IMR-90 (cell line): ENCODE measurements at regions not wholly inside any gene's neighbourhood (a gene's known extent, or its start where the extent isn't known, plus 50 kb on each side); places are given as distances from the start of the nearest gene placed in this dataset.

Source experiments
- ATAC-seq: fragments of 200-7000 bp; cut with Tn5 transposase; 2 replicates; pipeline ENCODE4 v1.9.1; 2020; ENCODE audit warnings: low read depth, mild to moderate bottlenecking, moderate library complexity
- BruUV-seq: library from RNA; stranded (reverse); fragments of 400-500 nt; replicated peaks from 2 replicates; lab custom pipeline; 2021; lab: Mats Ljungman, UMichigan
- CTCF ChIA-PET: fragments of 300-600 bp; formaldehyde crosslinking; extraction: SDS; loops from one replicate; lab custom pipeline; 2021; ENCODE audit warnings: antibody characterized with exemption; lab: Yijun Ruan, JAX
- POLR2A ChIA-PET: fragments of 300-600 bp; sonication (Branson Sonifier 250); formaldehyde crosslinking; loops from one replicate; lab custom pipeline; 2022; ENCODE audit warnings: antibody characterized with exemption; ENCODE audit not compliant: unreplicated experiment; lab: Charles Lee
- DNase-seq: peaks from one replicate; pipeline ENCODE4 v3.0.0; 2013
- H2AFZ ChIP-seq: replicated peaks from 2 replicates; pipeline ENCODE3; 2013; ENCODE audit warnings: low read length, mild to moderate bottlenecking; ENCODE audit not compliant: poor library complexity
- H2AK5ac ChIP-seq: 2 replicates; pipeline ENCODE4 v1.6.1; 2013; ENCODE audit warnings: low read depth, low read length, inconsistent platforms
- H2AK9ac ChIP-seq: replicated peaks from 2 replicates; pipeline ENCODE3; 2013; ENCODE audit warnings: mild to moderate bottlenecking, low read depth, low read length, moderate library complexity; ENCODE audit not compliant: poor library complexity
- H2BK120ac ChIP-seq: 2 replicates; pipeline ENCODE4 v1.6.1; 2013; ENCODE audit warnings: low read depth, low read length, inconsistent platforms
- H2BK15ac ChIP-seq: 3 replicates; pipeline ENCODE4 v1.6.1; 2013; ENCODE audit warnings: low read depth, low read length, inconsistent platforms
- H2BK20ac ChIP-seq: 2 replicates; pipeline ENCODE4 v1.6.1; 2013; ENCODE audit warnings: low read depth, mild to moderate bottlenecking, inconsistent platforms, low read length, moderate library complexity
- H2BK5ac ChIP-seq: 2 replicates; pipeline ENCODE4 v1.6.1; 2013; ENCODE audit warnings: mild to moderate bottlenecking, low read depth, low read length, inconsistent platforms; ENCODE audit not compliant: poor library complexity, severe bottlenecking
- H3K14ac ChIP-seq: replicated peaks from 2 replicates; pipeline ENCODE4 v1.6.1; 2013; ENCODE audit warnings: low read depth, low read length, inconsistent platforms
- H3K18ac ChIP-seq: 2 replicates; pipeline ENCODE4 v1.6.1; 2013; ENCODE audit warnings: low read depth, low read length, control low read depth
- H3K23ac ChIP-seq: 2 replicates; pipeline ENCODE4 v1.6.1; 2013; ENCODE audit warnings: low read depth, low read length, inconsistent platforms
- H3K27ac ChIP-seq: 2 replicates; pipeline ENCODE4 v1.5.1; 2013; ENCODE audit warnings: mild to moderate bottlenecking, control low read depth, low read length; ENCODE audit not compliant: insufficient read depth
- H3K27me3 ChIP-seq: 2 replicates; pipeline ENCODE4 v1.6.1; 2013; ENCODE audit warnings: low read length; ENCODE audit not compliant: control insufficient read depth, insufficient read depth
- H3K36me3 ChIP-seq: 2 replicates; pipeline ENCODE4 v1.6.1; 2013; ENCODE audit warnings: low read length, mixed read lengths; ENCODE audit not compliant: control insufficient read depth, insufficient read depth
- H3K4ac ChIP-seq: 2 replicates; pipeline ENCODE4 v1.6.1; 2013; ENCODE audit warnings: low read depth, low read length, inconsistent platforms
- H3K4me1 ChIP-seq: 2 replicates; pipeline ENCODE4 v1.6.1; 2013; ENCODE audit warnings: low read length, mixed read lengths; ENCODE audit not compliant: control insufficient read depth, insufficient read depth
- H3K4me2 ChIP-seq: 2 replicates; pipeline ENCODE4 v1.6.1; 2013; ENCODE audit warnings: low read depth, mild to moderate bottlenecking, control low read depth, low read length, moderate library complexity
- H3K4me3 ChIP-seq: 2 replicates; pipeline ENCODE4 v1.5.1; 2013; ENCODE audit warnings: low read depth, mild to moderate bottlenecking, control low read depth, low read length, moderate library complexity; ENCODE audit not compliant: insufficient read depth
- H3K56ac ChIP-seq: 2 replicates; pipeline ENCODE4 v1.6.1; 2013; ENCODE audit warnings: low read length, inconsistent platforms; ENCODE audit not compliant: insufficient read depth; ENCODE audit errors: extremely low read depth
- H3K79me1 ChIP-seq, 2 experiments: 2 replicates each; pipeline ENCODE4 v1.6.1; 2013; ENCODE audit warnings: low read length in 2 of 2, inconsistent platforms in 1 of 2, low read depth in 1 of 2
- H3K9ac ChIP-seq: 2 replicates; pipeline ENCODE4 v1.6.1; 2013; ENCODE audit warnings: low read depth, low read length, control low read depth
- H3K9me1 ChIP-seq: 2 replicates; pipeline ENCODE4 v1.6.1; 2013; ENCODE audit warnings: low read length, inconsistent platforms; ENCODE audit not compliant: insufficient read depth
- H3K9me3 ChIP-seq: 2 replicates; pipeline ENCODE4 v1.6.1; 2013; ENCODE audit warnings: low read length; ENCODE audit not compliant: control insufficient read depth, insufficient read depth
- H4K20me1 ChIP-seq: 2 replicates; pipeline ENCODE4 v1.6.1; 2013; ENCODE audit warnings: low read length, inconsistent platforms; ENCODE audit not compliant: insufficient read depth
- H4K5ac ChIP-seq: 2 replicates; pipeline ENCODE4 v1.6.1; 2013; ENCODE audit warnings: mild to moderate bottlenecking, low read depth, low read length, control low read depth
- H4K8ac ChIP-seq, 2 experiments: 2 replicates each; pipeline ENCODE4 v1.6.1; 2013; ENCODE audit warnings: low read depth in 2 of 2, low read length in 2 of 2, control low read depth in 1 of 2, inconsistent platforms in 1 of 2
- H4K91ac ChIP-seq: 2 replicates; pipeline ENCODE4 v1.6.1; 2013; ENCODE audit warnings: low read depth, low read length, inconsistent platforms; ENCODE audit not compliant: insufficient read depth
- BHLHE40 ChIP-seq: fragments of 150-350 bp; IDR thresholded peaks from 2 replicates; pipeline ENCODE4 v1.6.1; 2016; ENCODE audit warnings: mild to moderate bottlenecking, low read depth, low read length
- CEBPB ChIP-seq: IDR thresholded peaks from 2 replicates; pipeline ENCODE4 v1.6.1; 2012; ENCODE audit warnings: low read depth, low read length, improper control_type of control experiment
- CHD1 ChIP-seq: IDR thresholded peaks from 2 replicates; pipeline ENCODE4 v1.6.1; 2012; ENCODE audit warnings: low read depth, low read length, improper control_type of control experiment
- ELK1 ChIP-seq: fragments of 150-350 bp; IDR thresholded peaks from 2 replicates; pipeline ENCODE4 v1.6.1; 2016; ENCODE audit warnings: low read depth, mild to moderate bottlenecking, low read length, moderate library complexity, borderline replicate concordance
- FOS ChIP-seq: fragments of 150-350 bp; IDR thresholded peaks from 2 replicates; pipeline ENCODE4 v1.6.1; 2016; ENCODE audit warnings: low read depth, low read length
- MXI1 ChIP-seq: IDR thresholded peaks from 2 replicates; pipeline ENCODE4 v1.6.1; 2012; ENCODE audit warnings: low read depth, mild to moderate bottlenecking, low read length, moderate library complexity, borderline replicate concordance
- NFE2L2 ChIP-seq: fragments of 150-350 bp; IDR thresholded peaks from 2 replicates; pipeline ENCODE4 v1.6.1; 2016; ENCODE audit warnings: low read depth, mild to moderate bottlenecking, low read length
- POLR2A ChIP-seq: IDR thresholded peaks from 2 replicates; pipeline ENCODE4 v1.6.1; 2012; ENCODE audit warnings: mild to moderate bottlenecking, low read depth, low read length
- RCOR1 ChIP-seq: IDR thresholded peaks from 2 replicates; pipeline ENCODE4 v1.6.1; 2012; ENCODE audit warnings: mild to moderate bottlenecking, low read length, improper control_type of control experiment; ENCODE audit not compliant: insufficient replicate concordance
- RFX5 ChIP-seq: IDR thresholded peaks from 2 replicates; pipeline ENCODE4 v1.8.0; 2012; ENCODE audit warnings: low read depth, mild to moderate bottlenecking, low read length, moderate library complexity
- SMC3 ChIP-seq: fragments of 150-350 bp; IDR thresholded peaks from 2 replicates; pipeline ENCODE4 v1.6.1; 2016; ENCODE audit warnings: low read depth, mild to moderate bottlenecking, antibody characterized with exemption, low read length, moderate library complexity
- WGBS, 2 experiments: methylation state at CpG; one replicate each; pipeline versions ENCODE4 v1.1.5 to v1.1.7; 2013; ENCODE audit warnings: missing lambda C conversion rate in 2 of 2; ENCODE audit not compliant: insufficient read length in 1 of 2; ENCODE audit errors: extremely low coverage in 2 of 2; 5-methylcytosine and 5-hydroxymethylcytosine counted together
- dilution Hi-C: fragments of 300-500 bp; cut with HindIII; formaldehyde crosslinking; loops from one replicate; pipeline ENCODE4 v1.14.3; 2018; ENCODE audit warnings: low sequenced_read_pairs; ENCODE audit not compliant: unreplicated experiment
- in situ Hi-C: fragments of 300-500 bp; cut with MboI; formaldehyde crosslinking; loops from 3 replicates; pipeline ENCODE4 v1.14.3; 2019; ENCODE audit warnings: low sequenced_read_pairs, inconsistent platforms, mixed read lengths
- intact Hi-C: fragments of 100-400 bp; cut with micrococcal nuclease; formaldehyde crosslinking; loops from 2 replicates; pipeline ENCODE4 v1.10.0; 2022

DNA sequence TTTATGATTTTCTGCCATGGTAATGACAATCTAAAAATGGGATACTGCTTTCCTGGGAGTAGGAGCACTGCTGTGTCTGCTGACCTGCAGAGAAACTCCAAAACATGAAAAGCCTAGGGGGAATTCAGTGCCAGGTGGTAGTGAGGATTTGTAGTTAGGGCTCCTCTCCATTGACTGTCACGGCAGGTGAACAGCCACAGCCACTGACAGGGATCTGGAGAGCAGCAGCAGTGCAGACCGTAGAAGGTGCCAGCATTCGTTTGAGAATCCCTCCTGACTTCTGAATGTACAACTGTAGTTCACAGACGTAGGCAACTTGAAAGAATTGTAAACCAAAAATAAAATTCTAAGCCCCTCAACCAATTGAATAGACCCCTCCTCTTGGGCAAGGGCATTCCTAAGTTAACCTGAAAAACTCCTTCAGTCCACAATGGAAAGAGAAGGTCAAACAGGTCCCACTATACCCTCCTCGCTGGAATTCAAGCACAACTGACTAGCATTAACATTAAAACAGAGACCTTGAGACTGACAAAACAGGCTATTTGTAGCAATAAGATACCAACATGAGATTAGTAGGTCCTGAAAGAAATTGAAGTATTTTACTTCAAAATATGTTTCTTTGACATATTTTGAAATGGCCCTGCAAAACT, 1328.8 kb downstream of the OLFM4 start:
- WGBS, 2 experiments: no CpG with 5 or more reads among the region's 5 CpGs
- H4K20me1 ChIP-seq: no peaks in the 10 kb centered on the region
- H2BK5ac ChIP-seq: no peak overlapping the region
- H3K56ac ChIP-seq: no peak overlapping the region
- DNase-seq: no peak
- POLR2A ChIA-PET: no interaction called here
- no peak overlapping the region for H3K4me3 ChIP-seq
- no peak overlapping the region for H3K4me2 ChIP-seq
- no peaks in the 10 kb centered on the region for H3K36me3 ChIP-seq
- in situ Hi-C loops (no loop called here), dilution Hi-C loops (no loop called here), intact Hi-C loops (no loop called here)
- H2AK9ac ChIP-seq: no peak overlapping the region
- no peak overlapping the region for H3K14ac ChIP-seq
- no peaks in the 10 kb centered on the region for H3K79me1 ChIP-seq
- no peak overlapping the region for H3K18ac ChIP-seq
- BruUV-seq: no TSS peak
- H4K91ac ChIP-seq: no peak overlapping the region
- no peaks in the 10 kb centered on the region; the same call in 1 of the 2 replicates for H3K9me3 ChIP-seq
- H2AFZ ChIP-seq: no peak overlapping the region
- no peak for TF ChIP-seq BHLHE40
- no peak for TF ChIP-seq MXI1
- TF ChIP-seq CEBPB: no peak
- no peak for TF ChIP-seq RFX5
- TF ChIP-seq NFE2L2: no peak
- TF ChIP-seq POLR2A: no peak
- no peak for TF ChIP-seq CHD1
- TF ChIP-seq RCOR1: no peak
- no peak for TF ChIP-seq ELK1
- no peak for TF ChIP-seq FOS
- no peak for TF ChIP-seq SMC3
- no peaks in the 10 kb centered on the region for H3K9me1 ChIP-seq
- no peak overlapping the region for H3K9ac ChIP-seq
- H3K23ac ChIP-seq: no peak overlapping the region
- H4K5ac ChIP-seq: no peak overlapping the region
- no peak overlapping the region for H4K8ac ChIP-seq
- H2BK15ac ChIP-seq: no peak overlapping the region
- H2BK20ac ChIP-seq: no peak overlapping the region
- no peak overlapping the region for H2BK120ac ChIP-seq
- H2AK5ac ChIP-seq: no peak overlapping the region
- CTCF ChIA-PET: no interaction called here
- no peak overlapping the region for H3K27ac ChIP-seq
- H3K27me3 ChIP-seq: no peaks in the 10 kb centered on the region
- no peak for ATAC-seq
- no peak overlapping the region for H3K4ac ChIP-seq
- no peaks in the 10 kb centered on the region for H3K4me1 ChIP-seq
